Endodermal cell (in vitro differentiated cells): ENCODE measurements at regions not wholly inside any gene's neighbourhood (a gene's known extent, or its start where the extent isn't known, plus 50 kb on each side); places are given as distances from the start of the nearest gene placed in this dataset.
"Not testable (repeated sequence)": the region's sequence is repeated elsewhere in the genome, so short reads cannot be mapped to it uniquely, and the experiment has no call there.

Experiments
- DNase-seq: peaks from one replicate; pipeline ENCODE4 v3.0.0-alpha.2; 2017
- H3K27ac ChIP-seq: 2 replicates; pipeline ENCODE4 v1.5.1; 2013; ENCODE audit warnings: mild to moderate bottlenecking, low read depth, low read length, moderate library complexity
- H3K27me3 ChIP-seq: 2 replicates; pipeline ENCODE4 v1.6.1; 2013; ENCODE audit warnings: mild to moderate bottlenecking, low read length, moderate library complexity; ENCODE audit not compliant: insufficient read depth, control insufficient read depth, poor library complexity, severe bottlenecking
- H3K36me3 ChIP-seq: 2 replicates; pipeline ENCODE4 v1.7.0; 2013; ENCODE audit warnings: mild to moderate bottlenecking, low read length, moderate library complexity; ENCODE audit not compliant: control insufficient read depth, insufficient read depth
- H3K4me1 ChIP-seq: one replicate; pipeline ENCODE4 v1.7.0; 2013; ENCODE audit warnings: low read length; ENCODE audit not compliant: control insufficient read depth, insufficient read depth
- H3K4me3 ChIP-seq: 2 replicates; pipeline ENCODE4 v1.5.1; 2013; ENCODE audit warnings: mild to moderate bottlenecking, low read length, moderate library complexity
- H3K9ac ChIP-seq: 2 replicates; pipeline ENCODE4 v1.6.1; 2013; ENCODE audit warnings: mild to moderate bottlenecking, low read length, moderate library complexity; ENCODE audit not compliant: poor library complexity, severe bottlenecking; ENCODE audit errors: extremely low read depth
- H3K9me3 ChIP-seq: 2 replicates; pipeline ENCODE4 v1.6.1; 2013; ENCODE audit warnings: mild to moderate bottlenecking, low read length, moderate library complexity; ENCODE audit not compliant: control insufficient read depth
- H3K27ac Mint-ChIP-seq: 2 replicates; pipeline ENCODE4 v1.8.0; 2020; ENCODE audit warnings: mixed read lengths
- H3K27me3 Mint-ChIP-seq: 2 replicates; pipeline ENCODE4 v1.8.0; 2021; ENCODE audit warnings: mild to moderate bottlenecking, mixed read lengths; ENCODE audit not compliant: insufficient read depth
- H3K36me3 Mint-ChIP-seq: 2 replicates; pipeline ENCODE4 v1.8.0; 2020; ENCODE audit warnings: low read depth, mixed read lengths
- H3K4me1 Mint-ChIP-seq: 2 replicates; pipeline ENCODE4 v1.8.0; 2020; ENCODE audit warnings: mixed read lengths
- H3K4me3 Mint-ChIP-seq: 2 replicates; pipeline ENCODE4 v1.8.0; 2020; ENCODE audit warnings: mild to moderate bottlenecking, moderate library complexity, mixed read lengths
- H3K9me3 Mint-ChIP-seq: 2 replicates; pipeline ENCODE4 v1.8.0; 2020; ENCODE audit warnings: mild to moderate bottlenecking, mixed read lengths
- whole genome bisulfite sequencing, 2 experiments: methylation state at CpG; one replicate each; pipeline versions ENCODE4 v1.1.5 to v1.1.7; 2013; ENCODE audit warnings: missing lambda C conversion rate in 2 of 2, mixed read lengths in 1 of 2; ENCODE audit not compliant: insufficient coverage in 1 of 2, insufficient read length in 1 of 2; 5-methylcytosine and 5-hydroxymethylcytosine counted together

GRCh38 chr15:21001950-21002349, 135.8 kb upstream of the POTEB2 start:
- H3K36me3 Mint-ChIP-seq, H3K9ac ChIP-seq, H3K27ac ChIP-seq, H3K27ac Mint-ChIP-seq, H3K4me1 ChIP-seq, H3K9me3 ChIP-seq, DNase-seq, H3K4me1 Mint-ChIP-seq, H3K4me3 ChIP-seq, H3K36me3 ChIP-seq, H3K9me3 Mint-ChIP-seq, H3K27me3 ChIP-seq, H3K4me3 Mint-ChIP-seq, H3K27me3 Mint-ChIP-seq: not testable (repeated sequence)
- no CpG with 5 or more reads among the region's 1 CpG for WGBS, 2 experiments

GRCh38 chr15:20991691-20992090, 125.6 kb upstream of the POTEB2 start:
- H3K9me3 ChIP-seq, H3K27ac Mint-ChIP-seq, H3K4me3 Mint-ChIP-seq, H3K4me1 ChIP-seq, H3K36me3 Mint-ChIP-seq, H3K27me3 Mint-ChIP-seq, H3K4me3 ChIP-seq, H3K36me3 ChIP-seq, H3K4me1 Mint-ChIP-seq, DNase-seq, H3K27me3 ChIP-seq, H3K9ac ChIP-seq, H3K27ac ChIP-seq: not testable (repeated sequence)
- peaks cover 23% of the 10 kb centered on the region for H3K9me3 Mint-ChIP-seq

GRCh38 chr15:20991253-20991652, 125.1 kb upstream of the POTEB2 start:
- not testable (repeated sequence) for H3K9ac ChIP-seq, H3K27me3 ChIP-seq, H3K9me3 ChIP-seq, H3K4me3 Mint-ChIP-seq, H3K36me3 ChIP-seq, H3K27me3 Mint-ChIP-seq, H3K4me1 Mint-ChIP-seq, H3K36me3 Mint-ChIP-seq, H3K4me1 ChIP-seq, H3K4me3 ChIP-seq, H3K27ac Mint-ChIP-seq, H3K27ac ChIP-seq, DNase-seq
- WGBS, 2 experiments, result 73% methylated on average over 2 of the region's 3 CpGs; no CpG with 5 or more reads in 1 of the 2 experiments
- peaks cover 21% of the 10 kb centered on the region for H3K9me3 Mint-ChIP-seq

GRCh38 chr15:20986775-20987174, 120.7 kb upstream of the POTEB2 start:
- H3K4me1 Mint-ChIP-seq, H3K4me3 Mint-ChIP-seq, H3K27me3 ChIP-seq, H3K27me3 Mint-ChIP-seq, H3K4me1 ChIP-seq, H3K9ac ChIP-seq, H3K9me3 ChIP-seq, H3K36me3 Mint-ChIP-seq, DNase-seq, H3K4me3 ChIP-seq, H3K36me3 ChIP-seq, H3K27ac Mint-ChIP-seq, H3K27ac ChIP-seq: not testable (repeated sequence)
- H3K9me3 Mint-ChIP-seq, result peaks cover 15% of the 10 kb centered on the region
- no CpG with 5 or more reads among the region's 5 CpGs for WGBS, 2 experiments

GRCh38 chr15:20978057-20978456, 111.9 kb upstream of the POTEB2 start:
- not testable (repeated sequence) for H3K27me3 ChIP-seq, H3K36me3 Mint-ChIP-seq, H3K4me3 Mint-ChIP-seq, H3K36me3 ChIP-seq, H3K9me3 ChIP-seq, H3K27me3 Mint-ChIP-seq, H3K4me1 Mint-ChIP-seq, H3K27ac Mint-ChIP-seq, H3K4me3 ChIP-seq, H3K4me1 ChIP-seq, H3K27ac ChIP-seq, H3K9me3 Mint-ChIP-seq, DNase-seq, H3K9ac ChIP-seq
- WGBS, 2 experiments, result no CpG with 5 or more reads among the region's 1 CpG

- not testable (repeated sequence) for H3K27ac Mint-ChIP-seq, H3K9me3 ChIP-seq, H3K9ac ChIP-seq, H3K4me1 Mint-ChIP-seq, H3K4me3 ChIP-seq, H3K36me3 Mint-ChIP-seq, H3K36me3 ChIP-seq, H3K27me3 Mint-ChIP-seq, DNase-seq, H3K4me3 Mint-ChIP-seq, H3K4me1 ChIP-seq, H3K27ac ChIP-seq, H3K9me3 Mint-ChIP-seq, H3K27me3 ChIP-seq
- 96% methylated on average over 2 of the region's 4 CpGs; no CpG with 5 or more reads in 1 of the 2 experiments for WGBS, 2 experiments
Measured at GRCh38 chr15:20972762-20973161, 106.6 kb upstream of the POTEB2 start.

- not testable (repeated sequence) for H3K27ac Mint-ChIP-seq, H3K9me3 ChIP-seq, H3K36me3 ChIP-seq, H3K4me1 ChIP-seq, H3K9me3 Mint-ChIP-seq, H3K4me3 ChIP-seq, H3K36me3 Mint-ChIP-seq, H3K27me3 Mint-ChIP-seq, H3K27ac ChIP-seq, H3K27me3 ChIP-seq, H3K9ac ChIP-seq, H3K4me3 Mint-ChIP-seq, DNase-seq, H3K4me1 Mint-ChIP-seq
- WGBS, 2 experiments, result no CpG with 5 or more reads among the region's 2 CpGs
Measured at GRCh38 chr15:20959299-20959698, 93.2 kb upstream of the POTEB2 start.
